IMR-90 (cell line): ENCODE measurements at regions not wholly inside any gene's neighbourhood (a gene's known extent, or its start where the extent isn't known, plus 50 kb on each side); places are given as distances from the start of the nearest gene placed in this dataset.

Experiments
- ATAC-seq: fragments of 200-7000 bp; cut with Tn5 transposase; 2 replicates; pipeline ENCODE4 v1.9.1; 2020; ENCODE audit warnings: low read depth, mild to moderate bottlenecking, moderate library complexity
- BruUV-seq: library from RNA; stranded (reverse); fragments of 400-500 nt; replicated peaks from 2 replicates; lab custom pipeline; 2021; lab: Mats Ljungman, UMichigan
- CTCF ChIA-PET: fragments of 300-600 bp; formaldehyde crosslinking; extraction: SDS; loops from one replicate; lab custom pipeline; 2021; ENCODE audit warnings: antibody characterized with exemption; lab: Yijun Ruan, JAX
- POLR2A ChIA-PET: fragments of 300-600 bp; sonication (Branson Sonifier 250); formaldehyde crosslinking; loops from one replicate; lab custom pipeline; 2022; ENCODE audit warnings: antibody characterized with exemption; ENCODE audit not compliant: unreplicated experiment; lab: Charles Lee
- DNase-seq: peaks from one replicate; pipeline ENCODE4 v3.0.0; 2013
- H2AFZ ChIP-seq: replicated peaks from 2 replicates; pipeline ENCODE3; 2013; ENCODE audit warnings: low read length, mild to moderate bottlenecking; ENCODE audit not compliant: poor library complexity
- H2AK5ac ChIP-seq: 2 replicates; pipeline ENCODE4 v1.6.1; 2013; ENCODE audit warnings: low read depth, low read length, inconsistent platforms
- H2AK9ac ChIP-seq: replicated peaks from 2 replicates; pipeline ENCODE3; 2013; ENCODE audit warnings: mild to moderate bottlenecking, low read depth, low read length, moderate library complexity; ENCODE audit not compliant: poor library complexity
- H2BK120ac ChIP-seq: 2 replicates; pipeline ENCODE4 v1.6.1; 2013; ENCODE audit warnings: low read depth, low read length, inconsistent platforms
- H2BK15ac ChIP-seq: 3 replicates; pipeline ENCODE4 v1.6.1; 2013; ENCODE audit warnings: low read depth, low read length, inconsistent platforms
- H2BK20ac ChIP-seq: 2 replicates; pipeline ENCODE4 v1.6.1; 2013; ENCODE audit warnings: low read depth, mild to moderate bottlenecking, inconsistent platforms, low read length, moderate library complexity
- H2BK5ac ChIP-seq: 2 replicates; pipeline ENCODE4 v1.6.1; 2013; ENCODE audit warnings: mild to moderate bottlenecking, low read depth, low read length, inconsistent platforms; ENCODE audit not compliant: poor library complexity, severe bottlenecking
- H3K14ac ChIP-seq: replicated peaks from 2 replicates; pipeline ENCODE4 v1.6.1; 2013; ENCODE audit warnings: low read depth, low read length, inconsistent platforms
- H3K18ac ChIP-seq: 2 replicates; pipeline ENCODE4 v1.6.1; 2013; ENCODE audit warnings: low read depth, low read length, control low read depth
- H3K23ac ChIP-seq: 2 replicates; pipeline ENCODE4 v1.6.1; 2013; ENCODE audit warnings: low read depth, low read length, inconsistent platforms
- H3K27ac ChIP-seq: 2 replicates; pipeline ENCODE4 v1.5.1; 2013; ENCODE audit warnings: mild to moderate bottlenecking, control low read depth, low read length; ENCODE audit not compliant: insufficient read depth
- H3K27me3 ChIP-seq: 2 replicates; pipeline ENCODE4 v1.6.1; 2013; ENCODE audit warnings: low read length; ENCODE audit not compliant: control insufficient read depth, insufficient read depth
- H3K36me3 ChIP-seq: 2 replicates; pipeline ENCODE4 v1.6.1; 2013; ENCODE audit warnings: low read length, mixed read lengths; ENCODE audit not compliant: control insufficient read depth, insufficient read depth
- H3K4ac ChIP-seq: 2 replicates; pipeline ENCODE4 v1.6.1; 2013; ENCODE audit warnings: low read depth, low read length, inconsistent platforms
- H3K4me1 ChIP-seq: 2 replicates; pipeline ENCODE4 v1.6.1; 2013; ENCODE audit warnings: low read length, mixed read lengths; ENCODE audit not compliant: control insufficient read depth, insufficient read depth
- H3K4me2 ChIP-seq: 2 replicates; pipeline ENCODE4 v1.6.1; 2013; ENCODE audit warnings: low read depth, mild to moderate bottlenecking, control low read depth, low read length, moderate library complexity
- H3K4me3 ChIP-seq: 2 replicates; pipeline ENCODE4 v1.5.1; 2013; ENCODE audit warnings: low read depth, mild to moderate bottlenecking, control low read depth, low read length, moderate library complexity; ENCODE audit not compliant: insufficient read depth
- H3K56ac ChIP-seq: 2 replicates; pipeline ENCODE4 v1.6.1; 2013; ENCODE audit warnings: low read length, inconsistent platforms; ENCODE audit not compliant: insufficient read depth; ENCODE audit errors: extremely low read depth
- H3K79me1 ChIP-seq, 2 experiments: 2 replicates each; pipeline ENCODE4 v1.6.1; 2013; ENCODE audit warnings: low read length in 2 of 2, inconsistent platforms in 1 of 2, low read depth in 1 of 2
- H3K9ac ChIP-seq: 2 replicates; pipeline ENCODE4 v1.6.1; 2013; ENCODE audit warnings: low read depth, low read length, control low read depth
- H3K9me1 ChIP-seq: 2 replicates; pipeline ENCODE4 v1.6.1; 2013; ENCODE audit warnings: low read length, inconsistent platforms; ENCODE audit not compliant: insufficient read depth
- H3K9me3 ChIP-seq: 2 replicates; pipeline ENCODE4 v1.6.1; 2013; ENCODE audit warnings: low read length; ENCODE audit not compliant: control insufficient read depth, insufficient read depth
- H4K20me1 ChIP-seq: 2 replicates; pipeline ENCODE4 v1.6.1; 2013; ENCODE audit warnings: low read length, inconsistent platforms; ENCODE audit not compliant: insufficient read depth
- H4K5ac ChIP-seq: 2 replicates; pipeline ENCODE4 v1.6.1; 2013; ENCODE audit warnings: mild to moderate bottlenecking, low read depth, low read length, control low read depth
- H4K8ac ChIP-seq, 2 experiments: 2 replicates each; pipeline ENCODE4 v1.6.1; 2013; ENCODE audit warnings: low read depth in 2 of 2, low read length in 2 of 2, control low read depth in 1 of 2, inconsistent platforms in 1 of 2
- H4K91ac ChIP-seq: 2 replicates; pipeline ENCODE4 v1.6.1; 2013; ENCODE audit warnings: low read depth, low read length, inconsistent platforms; ENCODE audit not compliant: insufficient read depth
- CEBPB ChIP-seq: IDR thresholded peaks from 2 replicates; pipeline ENCODE4 v1.6.1; 2012; ENCODE audit warnings: low read depth, low read length, improper control_type of control experiment
- ELK1 ChIP-seq: fragments of 150-350 bp; IDR thresholded peaks from 2 replicates; pipeline ENCODE4 v1.6.1; 2016; ENCODE audit warnings: low read depth, mild to moderate bottlenecking, low read length, moderate library complexity, borderline replicate concordance
- FOS ChIP-seq: fragments of 150-350 bp; IDR thresholded peaks from 2 replicates; pipeline ENCODE4 v1.6.1; 2016; ENCODE audit warnings: low read depth, low read length
- MXI1 ChIP-seq: IDR thresholded peaks from 2 replicates; pipeline ENCODE4 v1.6.1; 2012; ENCODE audit warnings: low read depth, mild to moderate bottlenecking, low read length, moderate library complexity, borderline replicate concordance
- NFE2L2 ChIP-seq: fragments of 150-350 bp; IDR thresholded peaks from 2 replicates; pipeline ENCODE4 v1.6.1; 2016; ENCODE audit warnings: low read depth, mild to moderate bottlenecking, low read length
- RAD21 ChIP-seq: IDR thresholded peaks from 2 replicates; pipeline ENCODE4 v1.6.1; 2012; ENCODE audit warnings: low read length, improper control_type of control experiment
- RCOR1 ChIP-seq: IDR thresholded peaks from 2 replicates; pipeline ENCODE4 v1.6.1; 2012; ENCODE audit warnings: mild to moderate bottlenecking, low read length, improper control_type of control experiment; ENCODE audit not compliant: insufficient replicate concordance
- WGBS, 2 experiments: methylation state at CpG; one replicate each; pipeline versions ENCODE4 v1.1.5 to v1.1.7; 2013; ENCODE audit warnings: missing lambda C conversion rate in 2 of 2; ENCODE audit not compliant: insufficient read length in 1 of 2; ENCODE audit errors: extremely low coverage in 2 of 2; 5-methylcytosine and 5-hydroxymethylcytosine counted together
- dilution Hi-C: fragments of 300-500 bp; cut with HindIII; formaldehyde crosslinking; loops from one replicate; pipeline ENCODE4 v1.14.3; 2018; ENCODE audit warnings: low sequenced_read_pairs; ENCODE audit not compliant: unreplicated experiment
- in situ Hi-C: fragments of 300-500 bp; cut with MboI; formaldehyde crosslinking; loops from 3 replicates; pipeline ENCODE4 v1.14.3; 2019; ENCODE audit warnings: low sequenced_read_pairs, inconsistent platforms, mixed read lengths
- intact Hi-C: fragments of 100-400 bp; cut with micrococcal nuclease; formaldehyde crosslinking; loops from 2 replicates; pipeline ENCODE4 v1.10.0; 2022

DNA sequence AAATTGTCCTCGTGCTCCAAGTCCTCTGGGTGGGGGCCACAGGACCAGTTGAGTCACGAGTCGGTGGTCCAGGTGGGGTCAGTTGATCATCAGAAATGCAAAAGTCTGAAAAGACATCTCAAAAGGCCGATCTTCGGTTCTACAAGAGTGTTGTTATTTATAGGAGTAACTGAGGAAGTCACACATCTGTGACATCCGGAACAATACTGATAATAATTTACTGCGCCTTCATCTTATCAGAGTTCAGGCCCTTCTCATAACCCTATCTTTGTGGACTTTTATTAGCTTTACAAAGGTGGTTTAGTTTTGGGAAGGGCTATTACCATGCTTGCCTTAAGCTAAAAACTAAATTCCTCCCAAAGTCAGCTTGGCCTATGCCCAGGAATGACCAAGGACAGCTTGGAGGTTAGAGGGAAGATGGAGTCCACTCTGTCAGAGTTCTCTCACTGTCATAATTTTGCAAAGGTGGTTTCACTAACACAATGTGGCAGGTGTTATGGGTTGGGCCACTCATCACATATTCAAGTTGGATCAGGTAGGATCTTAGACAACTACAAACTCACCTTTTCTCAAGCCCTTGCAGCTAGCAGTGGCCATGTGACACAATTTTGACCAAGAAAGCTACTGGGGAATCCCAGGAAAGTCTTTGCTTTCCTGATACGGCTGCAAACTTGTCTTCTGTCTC lies 54.7 kb upstream of the CHST3 start:
- Histone ChIP-seq H4K20me1 (no peaks in the 10 kb centered on the region; the same call in 1 of the 2 replicates), H4K91ac (no peak overlapping the region), H2BK5ac (no peak overlapping the region), H3K4ac (no peak overlapping the region), H3K9me1 (no peaks in the 10 kb centered on the region), H3K4me1 (no peaks in the 10 kb centered on the region), H2BK20ac (no peak overlapping the region), H3K56ac (no peak overlapping the region), H2BK120ac (no peak overlapping the region), H3K18ac (no peak overlapping the region), H3K9me3 (no peaks in the 10 kb centered on the region; the same call in 1 of the 2 replicates), H2AK5ac (no peak overlapping the region), H2AFZ (no peak overlapping the region), H3K36me3 (no peaks in the 10 kb centered on the region), H3K9ac (no peak overlapping the region), H4K5ac (no peak overlapping the region), H3K27me3 (peaks cover 20% of the 10 kb centered on the region), H2AK9ac (no peak overlapping the region), H4K8ac (no peak overlapping the region), H3K4me2 (no peak overlapping the region), H3K23ac (no peak overlapping the region), H3K79me1 (no peaks in the 10 kb centered on the region), H3K27ac (no peak overlapping the region), H2BK15ac (no peak overlapping the region), H3K4me3 (no peak overlapping the region), H3K14ac (no peak overlapping the region)
- dilution Hi-C loops: no loop called here
- in situ Hi-C loops: no loop called here
- 70% methylated on average over 3 of the region's 8 CpGs; no CpG with 5 or more reads in 1 of the 2 experiments for WGBS, 2 experiments
- DNase-seq (no peak), ATAC-seq (no peak)
- no TSS peak for BruUV-seq
- CTCF ChIA-PET: interaction anchor here (0.8 kb wide), 1 partner anchor 13 kb away, joined by 3 read pairs; no protein-coding TSS in a partner anchor
- no peak for TF ChIP-seq MXI1
- no peak for TF ChIP-seq RAD21
- no peak for TF ChIP-seq CEBPB
- no peak for TF ChIP-seq NFE2L2
- no peak for TF ChIP-seq ELK1
- TF ChIP-seq FOS: no peak
- no peak for TF ChIP-seq RCOR1
- intact Hi-C loops: no loop called here
- POLR2A ChIA-PET: no interaction called here
